ENCODE measurements at regions not wholly inside any gene's neighbourhood (a gene's known extent, or its start where the extent isn't known, plus 50 kb on each side); places are given as distances from the start of the nearest gene placed in this dataset.
"Not testable (repeated sequence)": the region's sequence is repeated elsewhere in the genome, so short reads cannot be mapped to it uniquely, and the experiment has no call there.

- no peak for DNase-seq (ENCODE audit: low read depth, low spot score)
- no CpG with 5 or more reads among the region's 4 CpGs for WGBS (ENCODE audit: insufficient coverage, insufficient read length)
- no peaks in the 10 kb centered on the region for H3K27me3 ChIP-seq (ENCODE audit: control insufficient read depth, insufficient read depth, low read length)
- no peak overlapping the region for H3K4me3 ChIP-seq (ENCODE audit: low read length)
- H3K4me1 ChIP-seq (ENCODE audit: control insufficient read depth, insufficient read depth, low read length): no peaks in the 10 kb centered on the region
- H3K27ac ChIP-seq (ENCODE audit: low read length): no peak overlapping the region
- no peaks in the 10 kb centered on the region for H3K36me3 ChIP-seq (ENCODE audit: control insufficient read depth, insufficient read depth, low read length)
- no peaks in the 10 kb centered on the region for H3K9me3 ChIP-seq (ENCODE audit: control insufficient read depth, insufficient read depth, low read length)
Measured at GRCh38 chr12:41661141-41661765, 473.1 kb downstream of the PDZRN4 start.

- no peaks in the 10 kb centered on the region for H3K9me3 ChIP-seq (ENCODE audit: control insufficient read depth, insufficient read depth, low read length)
- DNase-seq (ENCODE audit: low read depth, low spot score): no peak
- no CpG with 5 or more reads among the region's 1 CpG for WGBS (ENCODE audit: insufficient coverage, insufficient read length)
- no peak overlapping the region for H3K27ac ChIP-seq (ENCODE audit: low read length)
- H3K27me3 ChIP-seq (ENCODE audit: control insufficient read depth, insufficient read depth, low read length): no peaks in the 10 kb centered on the region
- no peak overlapping the region for H3K4me3 ChIP-seq (ENCODE audit: low read length)
- no peaks in the 10 kb centered on the region for H3K4me1 ChIP-seq (ENCODE audit: control insufficient read depth, insufficient read depth, low read length)
- no peaks in the 10 kb centered on the region for H3K36me3 ChIP-seq (ENCODE audit: control insufficient read depth, insufficient read depth, low read length)
Measured at GRCh38 chr12:41656454-41656853, 468.3 kb downstream of the PDZRN4 start.

- no peaks in the 10 kb centered on the region for H3K4me1 ChIP-seq (ENCODE audit: control insufficient read depth, insufficient read depth, low read length)
- DNase-seq (ENCODE audit: low read depth, low spot score): no peak
- H3K9me3 ChIP-seq (ENCODE audit: control insufficient read depth, insufficient read depth, low read length): no peaks in the 10 kb centered on the region
- H3K4me3 ChIP-seq (ENCODE audit: low read length): no peak overlapping the region
- H3K36me3 ChIP-seq (ENCODE audit: control insufficient read depth, insufficient read depth, low read length): no peaks in the 10 kb centered on the region
- no peaks in the 10 kb centered on the region for H3K27me3 ChIP-seq (ENCODE audit: control insufficient read depth, insufficient read depth, low read length)
- WGBS (ENCODE audit: insufficient coverage, insufficient read length): no CpG with 5 or more reads among the region's 7 CpGs
- H3K27ac ChIP-seq (ENCODE audit: low read length): no peak overlapping the region
Measured at GRCh38 chr12:41653386-41654326, 465.5 kb downstream of the PDZRN4 start.

GRCh38 chr12:41652981-41653380 lies 464.9 kb downstream of the PDZRN4 start:
- no peak overlapping the region for H3K4me3 ChIP-seq (ENCODE audit: low read length)
- no peaks in the 10 kb centered on the region for H3K4me1 ChIP-seq (ENCODE audit: control insufficient read depth, insufficient read depth, low read length)
- H3K36me3 ChIP-seq (ENCODE audit: control insufficient read depth, insufficient read depth, low read length): no peaks in the 10 kb centered on the region
- no peak overlapping the region for H3K27ac ChIP-seq (ENCODE audit: low read length)
- DNase-seq (ENCODE audit: low read depth, low spot score): no peak
- no peaks in the 10 kb centered on the region for H3K27me3 ChIP-seq (ENCODE audit: control insufficient read depth, insufficient read depth, low read length)
- WGBS (ENCODE audit: insufficient coverage, insufficient read length): no CpG with 5 or more reads among the region's 8 CpGs
- no peaks in the 10 kb centered on the region for H3K9me3 ChIP-seq (ENCODE audit: control insufficient read depth, insufficient read depth, low read length)

GRCh38 chr12:41645624-41646023 lies 457.5 kb downstream of the PDZRN4 start:
- no CpG with 5 or more reads among the region's 1 CpG for WGBS (ENCODE audit: insufficient coverage, insufficient read length)
- no peaks in the 10 kb centered on the region for H3K36me3 ChIP-seq (ENCODE audit: control insufficient read depth, insufficient read depth, low read length)
- H3K9me3 ChIP-seq (ENCODE audit: control insufficient read depth, insufficient read depth, low read length): no peaks in the 10 kb centered on the region
- H3K4me3 ChIP-seq (ENCODE audit: low read length): no peak overlapping the region
- no peaks in the 10 kb centered on the region for H3K27me3 ChIP-seq (ENCODE audit: control insufficient read depth, insufficient read depth, low read length)
- no peak for DNase-seq (ENCODE audit: low read depth, low spot score)
- no peak overlapping the region for H3K27ac ChIP-seq (ENCODE audit: low read length)
- no peaks in the 10 kb centered on the region; the same call in 1 of the 2 replicates for H3K4me1 ChIP-seq (ENCODE audit: control insufficient read depth, insufficient read depth, low read length)

GRCh38 chr12:41642808-41643207 lies 454.7 kb downstream of the PDZRN4 start:
- H3K36me3 ChIP-seq (ENCODE audit: control insufficient read depth, insufficient read depth, low read length); DNase-seq (ENCODE audit: low read depth, low spot score); H3K4me1 ChIP-seq (ENCODE audit: control insufficient read depth, insufficient read depth, low read length); H3K9me3 ChIP-seq (ENCODE audit: control insufficient read depth, insufficient read depth, low read length); H3K27me3 ChIP-seq (ENCODE audit: control insufficient read depth, insufficient read depth, low read length); H3K27ac ChIP-seq (ENCODE audit: low read length); H3K4me3 ChIP-seq (ENCODE audit: low read length): not testable (repeated sequence)
- WGBS (ENCODE audit: insufficient coverage, insufficient read length): no CpG with 5 or more reads among the region's 11 CpGs

- WGBS (ENCODE audit: insufficient coverage, insufficient read length): no CpG with 5 or more reads among the region's 4 CpGs
- H3K9me3 ChIP-seq (ENCODE audit: control insufficient read depth, insufficient read depth, low read length): no peaks in the 10 kb centered on the region
- no peaks in the 10 kb centered on the region for H3K36me3 ChIP-seq (ENCODE audit: control insufficient read depth, insufficient read depth, low read length)
- no peak for DNase-seq (ENCODE audit: low read depth, low spot score)
- no peak overlapping the region for H3K27ac ChIP-seq (ENCODE audit: low read length)
- no peaks in the 10 kb centered on the region for H3K27me3 ChIP-seq (ENCODE audit: control insufficient read depth, insufficient read depth, low read length)
- no peaks in the 10 kb centered on the region for H3K4me1 ChIP-seq (ENCODE audit: control insufficient read depth, insufficient read depth, low read length)
- no peak overlapping the region for H3K4me3 ChIP-seq (ENCODE audit: low read length)
Measured at GRCh38 chr12:41636653-41637052, 448.5 kb downstream of the PDZRN4 start.

GRCh38 chr12:41635626-41636364 lies 447.7 kb downstream of the PDZRN4 start:
- Histone ChIP-seq H3K27me3 (ENCODE audit: control insufficient read depth, insufficient read depth, low read length) (no peaks in the 10 kb centered on the region), H3K36me3 (ENCODE audit: control insufficient read depth, insufficient read depth, low read length) (no peaks in the 10 kb centered on the region), H3K4me1 (ENCODE audit: control insufficient read depth, insufficient read depth, low read length) (no peaks in the 10 kb centered on the region), H3K27ac (ENCODE audit: low read length) (no peak overlapping the region), H3K4me3 (ENCODE audit: low read length) (no peak overlapping the region), H3K9me3 (ENCODE audit: control insufficient read depth, insufficient read depth, low read length) (no peaks in the 10 kb centered on the region)
- WGBS (ENCODE audit: insufficient coverage, insufficient read length): 100% methylated on average over 1 of the region's 5 CpGs
- no peak for DNase-seq (ENCODE audit: low read depth, low spot score)

- H3K27ac ChIP-seq (ENCODE audit: low read length): no peak overlapping the region
- no peaks in the 10 kb centered on the region for H3K27me3 ChIP-seq (ENCODE audit: control insufficient read depth, insufficient read depth, low read length)
- no peaks in the 10 kb centered on the region for H3K4me1 ChIP-seq (ENCODE audit: control insufficient read depth, insufficient read depth, low read length)
- H3K9me3 ChIP-seq (ENCODE audit: control insufficient read depth, insufficient read depth, low read length): no peaks in the 10 kb centered on the region
- no peak overlapping the region for H3K4me3 ChIP-seq (ENCODE audit: low read length)
- H3K36me3 ChIP-seq (ENCODE audit: control insufficient read depth, insufficient read depth, low read length): no peaks in the 10 kb centered on the region
- no CpG with 5 or more reads among the region's 4 CpGs for WGBS (ENCODE audit: insufficient coverage, insufficient read length)
- DNase-seq (ENCODE audit: low read depth, low spot score): no peak
Measured at GRCh38 chr12:41634091-41634490, 446.0 kb downstream of the PDZRN4 start.

GRCh38 chr12:41629611-41630010 lies 441.5 kb downstream of the PDZRN4 start:
- Histone ChIP-seq H3K9me3 (ENCODE audit: control insufficient read depth, insufficient read depth, low read length) (no peaks in the 10 kb centered on the region), H3K4me3 (ENCODE audit: low read length) (no peak overlapping the region), H3K27me3 (ENCODE audit: control insufficient read depth, insufficient read depth, low read length) (no peaks in the 10 kb centered on the region), H3K36me3 (ENCODE audit: control insufficient read depth, insufficient read depth, low read length) (no peaks in the 10 kb centered on the region), H3K27ac (ENCODE audit: low read length) (no peak overlapping the region), H3K4me1 (ENCODE audit: control insufficient read depth, insufficient read depth, low read length) (no peaks in the 10 kb centered on the region)
- DNase-seq (ENCODE audit: low read depth, low spot score): no peak
- WGBS (ENCODE audit: insufficient coverage, insufficient read length): no CpG with 5 or more reads among the region's 1 CpG
